TTC549 (cell line): ENCODE measurements at regions not wholly inside any gene's neighbourhood (a gene's known extent, or its start where the extent isn't known, plus 50 kb on each side); places are given as distances from the start of the nearest gene placed in this dataset.
"Not testable (repeated sequence)": the region's sequence is repeated elsewhere in the genome, so short reads cannot be mapped to it uniquely, and the experiment has no call there.

Experiments
- FAIRE-seq: peaks from 2 replicates; lab custom pipeline; 2012; peaks lifted over from hg19 to GRCh38; lab: Jason Lieb, UNC

DNA sequence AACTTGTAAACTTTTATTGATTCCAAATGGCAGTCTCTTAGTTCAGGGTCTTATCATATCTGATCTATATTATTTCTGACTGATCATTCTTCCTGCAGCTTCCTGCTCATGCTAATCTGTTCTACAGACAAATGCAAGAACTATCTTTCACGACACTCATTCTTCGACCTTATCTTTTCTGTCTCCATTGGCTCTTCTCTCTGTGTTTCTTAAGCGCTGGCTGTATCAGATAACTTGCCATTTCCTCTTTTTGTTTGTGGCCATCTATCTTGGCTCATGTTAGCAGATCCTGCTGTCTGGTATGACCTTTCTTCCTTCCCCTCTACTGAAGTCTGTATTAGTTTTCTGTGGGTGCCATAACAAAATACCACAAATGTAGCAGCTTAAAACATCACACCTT is 230.5 kb upstream of the PUDP start:
- FAIRE-seq: no peak

DNA sequence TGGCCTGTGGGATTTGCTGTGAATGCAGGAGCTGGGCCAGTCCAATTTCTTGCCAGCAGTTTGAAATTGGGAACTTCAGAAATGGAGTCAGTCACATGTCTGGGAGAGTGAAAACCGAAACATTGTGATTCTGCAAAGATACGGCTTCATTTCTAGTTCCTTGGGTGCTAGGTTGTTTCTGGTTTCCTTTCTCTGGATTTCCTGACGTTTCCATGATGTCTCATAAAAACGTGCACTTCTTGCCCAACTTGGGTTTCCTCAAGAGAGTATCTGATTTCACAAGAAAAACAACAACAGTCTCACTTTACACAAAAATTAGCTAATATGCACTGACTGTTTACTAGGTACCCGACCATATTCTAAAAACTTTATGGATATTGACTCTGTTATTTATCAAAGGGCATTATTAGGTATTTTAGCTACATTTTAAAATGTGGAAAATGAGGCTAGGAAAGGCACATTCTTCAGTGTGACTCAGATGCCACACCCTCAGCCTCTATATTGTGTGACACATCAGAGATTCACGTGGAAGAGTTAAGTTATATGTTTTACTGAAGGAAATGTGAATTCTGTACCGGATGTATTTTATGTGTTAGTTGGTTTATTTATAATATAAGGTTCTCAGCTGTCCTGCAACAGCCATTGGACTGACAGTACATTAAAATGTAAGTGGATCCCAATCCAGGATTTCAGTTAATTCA is 225.0 kb upstream of the PUDP start:
- no peak for FAIRE-seq

DNA sequence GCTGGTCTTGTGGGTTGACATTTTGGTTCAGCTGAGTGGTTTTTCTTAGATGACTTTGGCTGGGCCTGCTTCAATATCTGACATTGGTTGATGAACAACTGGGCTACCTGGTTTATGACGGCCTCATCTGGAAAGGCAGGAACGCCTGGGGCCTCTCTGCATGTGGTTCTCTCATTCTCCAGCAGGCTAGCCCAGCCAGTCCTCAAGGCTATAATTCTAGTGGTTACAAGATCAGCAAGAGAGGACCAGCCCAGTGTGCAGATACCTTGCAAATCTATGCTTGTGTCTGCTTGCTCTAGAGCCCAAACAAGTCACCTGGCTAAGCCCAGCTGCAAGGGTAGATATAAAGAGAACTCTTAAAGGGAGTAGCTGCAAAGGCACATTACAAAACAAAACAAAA is 214.2 kb upstream of the PUDP start:
- no peak for FAIRE-seq

DNA sequence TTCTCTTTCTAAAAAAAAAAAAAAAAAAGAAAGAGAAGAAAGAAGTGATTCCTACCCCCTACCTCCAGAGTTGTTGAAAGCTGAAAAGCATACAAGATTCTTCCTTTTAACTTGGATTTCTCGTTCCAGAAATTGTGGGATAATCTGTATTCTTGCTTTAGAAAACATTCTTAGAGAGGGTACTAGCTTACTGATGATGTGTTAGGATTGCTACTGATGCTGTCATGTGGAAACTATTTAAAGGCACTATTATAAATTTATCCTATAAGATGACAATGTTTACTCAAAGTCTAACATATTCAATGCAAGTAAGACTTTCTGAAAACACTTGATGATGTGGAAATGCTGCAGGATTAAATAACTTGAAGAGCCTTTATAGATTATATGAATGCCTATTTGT is 204.0 kb upstream of the PUDP start:
- no peak for FAIRE-seq

DNA sequence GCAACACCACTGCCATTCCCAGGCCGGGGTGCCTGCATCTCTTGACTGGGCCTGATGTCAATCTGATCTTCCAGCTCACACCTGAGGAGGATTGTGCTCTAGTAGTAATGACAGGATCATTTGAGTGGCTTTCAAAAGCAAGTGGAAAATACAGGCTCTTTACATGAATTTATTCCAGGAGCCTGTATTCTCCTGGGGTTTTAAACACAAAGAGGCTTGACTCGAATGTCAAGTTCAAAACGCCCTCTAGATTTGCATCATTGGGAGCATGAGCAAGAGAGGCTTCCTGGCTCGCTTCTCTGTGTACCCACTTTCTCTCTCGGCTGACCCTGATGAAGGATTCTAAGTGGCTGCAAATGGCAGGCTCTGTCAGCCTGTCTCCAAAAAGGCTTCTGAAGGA is 199.5 kb upstream of the PUDP start:
- FAIRE-seq: no peak

DNA sequence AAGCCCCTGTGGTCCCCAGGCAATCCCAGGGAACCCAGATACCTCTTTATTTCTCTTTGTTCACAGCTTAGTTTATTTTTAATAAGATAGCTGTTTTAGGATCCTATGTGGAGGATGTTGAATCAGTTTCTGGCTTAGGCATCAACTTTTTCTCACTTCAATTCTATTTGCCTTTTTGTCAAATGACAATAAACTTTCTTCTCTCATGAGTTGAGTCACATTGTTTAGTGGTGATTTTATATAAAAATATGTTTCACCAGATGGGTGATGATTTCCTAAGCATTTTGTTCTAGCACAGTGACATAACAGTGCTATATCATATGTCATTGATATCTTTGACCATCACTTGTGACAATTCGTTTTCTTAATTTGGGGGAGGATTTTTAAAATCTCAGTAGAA is 198.1 kb upstream of the PUDP start:
- FAIRE-seq: no peak

DNA sequence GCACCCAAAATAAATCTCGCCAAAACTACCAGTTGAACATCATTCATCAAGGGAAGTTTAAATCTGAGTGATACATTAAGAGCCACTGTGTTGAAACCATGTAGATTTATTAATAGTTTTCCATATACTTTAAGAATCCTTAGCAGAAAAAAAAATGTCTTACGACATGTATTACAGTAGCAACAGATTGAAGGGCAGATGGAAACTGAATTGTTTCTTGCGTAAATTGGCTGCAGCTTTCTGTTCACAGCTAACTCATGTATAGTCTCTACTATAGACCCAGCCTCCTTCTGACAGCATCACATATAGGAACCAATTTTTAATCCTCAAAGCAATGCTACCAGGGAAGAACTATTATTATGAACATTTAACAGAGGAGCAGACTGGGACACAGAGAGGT is 195.2 kb upstream of the PUDP start:
- FAIRE-seq: no peak

DNA sequence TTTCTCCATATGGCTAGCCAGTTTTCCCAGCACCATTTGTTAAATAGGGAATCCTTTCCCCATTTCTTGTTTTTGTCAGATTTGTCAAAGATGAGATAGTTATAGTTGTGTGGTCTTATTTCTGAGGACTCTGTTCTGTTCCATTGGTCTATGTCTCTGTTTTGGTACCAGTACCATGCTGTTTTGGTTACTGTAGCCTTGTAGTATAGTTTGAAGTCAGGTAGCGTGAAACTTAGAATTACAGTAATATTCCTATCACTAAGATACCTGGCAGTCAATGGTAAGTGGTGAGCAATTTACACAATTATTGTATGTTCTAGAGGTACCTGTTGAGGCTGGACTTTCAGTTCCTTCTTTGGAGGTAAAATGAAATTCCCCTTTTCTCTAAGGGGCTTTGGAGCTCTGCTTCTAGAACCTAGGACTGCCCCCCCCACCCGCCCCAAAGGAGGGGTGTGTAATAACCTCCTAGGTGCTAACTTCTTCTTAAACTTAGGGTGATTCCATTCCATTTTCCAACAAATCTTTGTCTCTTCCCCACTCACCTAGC is 187.9 kb upstream of the PUDP start:
- not testable (repeated sequence) for FAIRE-seq

DNA sequence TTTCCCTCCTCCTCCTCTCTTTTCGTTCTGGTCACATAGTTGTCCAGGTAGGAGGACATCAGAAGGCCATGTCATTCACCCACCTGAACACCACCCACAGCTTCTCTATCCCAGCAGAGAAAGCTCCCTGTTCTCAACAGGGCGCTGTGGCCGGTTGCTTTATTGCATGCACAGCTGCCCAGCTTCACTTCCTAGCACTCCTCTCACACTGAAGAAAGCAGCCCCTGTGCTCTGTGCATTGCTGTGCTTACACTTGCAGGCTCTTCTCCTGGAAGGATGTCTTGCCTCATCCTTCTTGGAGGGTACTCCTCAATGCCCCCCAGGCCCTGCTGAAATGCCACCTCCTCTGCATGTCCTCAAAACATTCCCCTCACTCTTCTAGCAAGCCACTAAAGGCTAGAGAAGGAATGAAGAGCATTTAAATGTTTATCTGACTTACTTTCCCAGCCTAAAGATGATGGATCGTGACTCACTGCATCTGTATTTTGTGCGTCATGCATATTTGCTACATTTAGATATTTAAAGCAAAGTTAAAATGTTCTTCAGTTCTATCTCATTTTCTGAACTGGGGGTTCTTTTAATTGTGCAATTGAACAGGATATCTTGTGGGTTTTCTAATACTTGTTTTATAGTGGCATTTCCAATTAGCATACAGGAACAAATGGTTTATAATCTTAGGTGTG is 186.4 kb upstream of the PUDP start:
- no peak for FAIRE-seq

DNA sequence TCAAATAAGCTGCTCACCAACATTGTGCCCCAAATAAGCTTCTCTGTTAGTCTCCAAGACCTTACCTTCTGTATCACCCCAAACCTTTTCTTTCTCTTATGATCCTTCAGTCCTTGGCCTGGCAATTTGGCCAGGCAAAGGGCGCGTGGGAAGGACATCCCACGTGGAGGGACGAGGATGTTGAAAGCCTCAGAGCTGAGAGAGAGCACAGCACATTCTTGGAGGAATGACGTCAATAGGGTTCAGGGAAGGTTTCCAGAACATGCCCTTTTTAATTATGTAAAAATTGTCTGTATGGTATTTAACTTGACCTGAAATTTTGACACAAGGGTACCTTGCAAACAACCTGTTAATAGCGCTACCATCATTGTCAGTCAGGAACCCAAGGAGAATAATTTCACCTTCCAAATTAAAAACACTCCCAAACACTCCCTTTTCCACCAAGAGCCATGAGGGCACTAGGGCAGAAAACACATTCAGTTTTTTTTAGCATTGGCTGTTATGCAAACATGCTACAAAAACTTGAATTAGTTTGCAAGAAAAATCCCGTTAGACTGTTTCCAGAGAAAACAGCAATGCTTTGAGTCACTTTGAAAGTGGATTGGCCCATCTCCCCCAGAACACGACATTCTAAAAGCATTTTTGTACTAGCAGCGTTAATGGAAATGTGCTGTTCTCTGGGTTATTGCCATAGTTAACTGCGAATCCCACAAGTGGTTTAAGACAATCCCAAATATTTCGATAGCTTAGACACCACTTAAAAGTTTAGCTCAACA is 183.2 kb upstream of the PUDP start:
- FAIRE-seq: no peak

DNA sequence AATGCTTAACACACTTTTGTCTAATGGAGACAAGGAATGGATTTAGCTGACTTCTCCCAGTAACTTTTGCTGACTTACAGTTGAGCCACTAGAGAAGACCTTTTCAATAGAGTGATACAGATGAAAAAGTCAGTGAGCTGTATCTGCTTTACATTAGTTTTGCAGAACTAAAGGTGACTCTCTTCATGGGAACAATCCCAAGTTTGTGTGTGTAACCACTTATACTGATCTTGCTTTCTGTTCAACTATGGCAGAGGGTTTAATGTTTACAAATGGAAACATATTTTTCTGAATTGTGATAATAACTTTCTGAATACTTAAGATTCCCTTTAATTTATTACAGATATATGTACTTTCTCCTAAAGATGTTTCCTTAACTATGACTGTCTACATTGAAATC is 182.6 kb upstream of the PUDP start:
- FAIRE-seq: no peak

DNA sequence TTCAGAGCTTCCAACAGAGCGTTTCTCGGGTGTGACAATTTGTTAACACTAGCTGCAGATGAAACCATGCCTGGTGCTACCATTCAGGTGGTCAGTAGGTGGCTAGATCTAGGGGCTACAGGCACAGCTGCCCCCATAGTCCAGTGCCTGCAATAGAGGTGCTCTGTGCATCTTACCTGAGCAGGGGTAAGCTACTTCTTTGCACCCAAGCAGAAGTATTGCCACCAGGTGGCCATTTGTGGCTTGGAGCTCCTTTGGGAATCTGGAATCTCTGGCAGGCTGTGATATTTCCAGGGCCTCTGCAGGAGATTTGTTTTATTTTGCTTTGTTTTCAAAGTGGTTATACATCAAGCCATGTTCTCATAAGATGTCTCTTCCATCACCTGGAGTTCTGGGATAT is 170.7 kb upstream of the PUDP start:
- FAIRE-seq: no peak

DNA sequence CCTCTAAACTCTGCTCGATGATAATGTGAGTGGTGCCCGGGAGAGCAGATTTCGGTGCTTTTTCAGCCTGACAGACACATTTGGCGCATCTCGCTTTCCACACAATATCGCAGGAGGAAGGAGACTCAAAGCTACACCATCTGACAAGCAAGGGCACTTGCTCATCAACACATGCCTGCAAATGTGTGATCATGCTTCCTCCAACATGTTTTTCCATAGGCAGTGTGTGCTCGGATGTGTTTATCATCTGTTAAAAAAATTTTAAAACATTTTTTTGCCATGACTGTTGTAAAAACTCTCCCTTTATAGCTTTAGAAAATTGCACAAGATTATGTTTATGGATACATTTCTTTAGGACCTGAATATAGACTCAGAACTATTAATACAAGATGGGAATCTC is 170.3 kb upstream of the PUDP start:
- no peak for FAIRE-seq

DNA sequence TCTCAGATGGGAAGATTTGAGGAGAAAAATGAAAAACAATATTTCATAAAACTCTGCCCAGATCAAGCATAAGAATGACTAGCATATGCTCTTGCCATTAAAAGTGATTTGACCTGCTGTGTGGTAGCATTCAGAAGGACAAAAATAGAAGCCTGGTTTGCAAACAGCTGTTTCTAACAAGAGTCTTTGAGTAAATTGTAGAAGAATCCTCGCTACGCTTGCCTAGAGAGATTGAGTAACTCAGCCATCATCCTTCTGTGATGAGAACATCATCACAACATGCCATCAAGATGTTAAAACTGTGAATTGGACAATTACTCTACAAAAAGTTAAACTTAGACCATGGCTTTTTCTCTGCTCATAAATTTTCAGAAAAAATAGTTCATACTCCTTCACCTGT is 168.9 kb upstream of the PUDP start:
- FAIRE-seq: no peak

DNA sequence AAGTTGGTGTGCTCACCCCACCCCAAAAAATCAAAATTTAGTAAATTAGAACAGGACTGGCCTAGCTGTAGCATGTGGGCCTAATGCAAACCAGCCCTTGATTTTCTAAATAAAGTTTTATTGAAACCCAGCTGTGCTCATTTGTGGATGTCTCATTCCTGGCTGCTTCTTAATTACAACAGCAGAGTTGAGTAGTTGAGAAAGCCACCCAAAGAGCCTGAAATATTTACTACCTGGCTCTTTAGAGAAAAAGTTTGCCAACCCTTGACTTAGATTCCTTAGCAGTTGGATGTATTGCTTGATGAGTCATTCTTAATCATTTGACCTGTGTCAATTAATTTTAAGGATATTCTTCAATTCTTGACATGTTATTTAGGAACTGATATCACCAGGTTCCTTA is 168.3 kb upstream of the PUDP start:
- no peak for FAIRE-seq

DNA sequence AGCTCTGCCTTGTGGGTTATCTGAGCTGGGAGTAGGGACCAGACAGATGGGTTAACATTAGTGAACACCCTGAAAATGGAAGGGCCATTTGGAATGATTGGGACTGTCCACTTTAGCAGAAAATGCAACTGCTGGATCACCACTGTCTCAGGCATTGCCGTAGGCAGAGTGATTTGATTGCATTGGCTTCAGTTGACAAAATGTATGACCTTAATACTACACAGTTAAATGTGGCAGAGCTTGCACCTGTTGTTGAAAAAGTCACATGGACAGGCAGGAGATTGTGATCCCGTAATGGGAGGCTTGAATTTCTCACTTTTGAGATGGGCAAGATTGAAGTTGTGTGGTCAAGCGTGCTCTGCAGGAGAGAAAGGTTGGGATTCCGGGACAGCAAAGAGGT is 166.5 kb upstream of the PUDP start:
- FAIRE-seq: no peak

DNA sequence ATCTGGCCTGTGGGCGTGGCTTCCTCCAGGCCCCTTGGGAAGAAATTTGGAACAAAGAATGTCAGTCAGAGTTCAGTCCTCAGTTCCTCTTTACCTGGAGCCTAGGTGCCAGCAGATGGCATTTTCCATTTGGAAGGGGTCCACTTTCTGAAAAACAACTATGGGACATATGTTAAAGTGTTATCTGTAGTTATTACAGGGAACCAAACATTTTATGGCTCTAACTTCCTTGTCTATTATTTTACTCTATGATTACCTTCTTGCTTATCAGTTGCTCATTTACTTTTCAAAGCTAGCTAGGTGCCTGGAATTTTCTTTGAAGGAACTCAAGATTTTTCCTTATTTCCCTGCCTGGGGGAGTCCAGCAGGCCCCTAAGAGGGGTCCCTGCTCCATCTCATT is 159.8 kb upstream of the PUDP start:
- FAIRE-seq: no peak

DNA sequence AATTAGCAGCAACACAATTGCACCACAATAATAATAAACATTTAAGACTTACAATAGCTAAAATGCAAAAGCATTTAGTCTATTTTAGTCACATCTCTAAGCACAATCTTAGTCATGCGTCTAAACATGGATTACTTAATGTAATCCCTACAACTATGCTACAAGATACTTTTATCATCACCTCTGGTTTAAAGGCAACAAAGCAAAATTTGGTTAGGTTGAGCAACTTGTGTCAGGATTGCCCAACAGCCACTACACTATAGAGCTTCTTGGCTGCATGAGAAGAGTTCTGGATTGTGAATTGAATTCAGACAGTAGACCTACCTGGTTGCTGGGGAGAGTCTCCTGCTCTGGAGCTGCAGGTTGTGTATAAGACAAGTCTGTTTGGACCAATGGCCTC is 146.5 kb upstream of the PUDP start:
- no peak for FAIRE-seq

DNA sequence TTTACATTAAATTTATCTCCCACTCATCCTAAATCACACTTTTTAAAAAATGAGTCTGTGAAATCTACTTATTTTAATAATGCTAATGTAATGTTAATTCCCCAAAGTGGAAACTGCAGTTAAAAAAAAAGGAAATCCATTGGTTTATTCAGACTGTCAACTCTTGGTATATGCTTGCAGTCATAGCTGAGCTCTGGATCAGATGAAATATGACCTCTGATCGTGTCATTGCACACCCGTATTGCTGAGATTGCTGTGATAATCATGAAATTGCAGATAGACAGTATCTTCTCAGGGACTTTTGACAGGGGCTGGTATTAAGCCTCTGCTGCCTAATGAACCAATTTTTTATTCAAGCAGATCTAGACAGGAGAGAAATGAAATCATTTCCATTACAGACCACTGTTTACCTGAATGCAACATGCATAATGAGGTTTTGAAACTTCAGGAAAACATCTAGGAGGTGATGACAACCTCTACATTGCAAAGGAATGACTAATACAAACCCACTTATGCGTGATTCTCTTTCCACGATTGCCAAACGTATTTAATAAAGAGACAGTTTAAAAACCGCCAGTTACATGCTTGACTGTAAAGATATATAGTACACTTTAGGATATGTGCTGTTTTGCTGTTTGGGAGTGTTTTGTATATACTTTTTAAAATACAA is 138.3 kb upstream of the PUDP start:
- FAIRE-seq: no peak

DNA sequence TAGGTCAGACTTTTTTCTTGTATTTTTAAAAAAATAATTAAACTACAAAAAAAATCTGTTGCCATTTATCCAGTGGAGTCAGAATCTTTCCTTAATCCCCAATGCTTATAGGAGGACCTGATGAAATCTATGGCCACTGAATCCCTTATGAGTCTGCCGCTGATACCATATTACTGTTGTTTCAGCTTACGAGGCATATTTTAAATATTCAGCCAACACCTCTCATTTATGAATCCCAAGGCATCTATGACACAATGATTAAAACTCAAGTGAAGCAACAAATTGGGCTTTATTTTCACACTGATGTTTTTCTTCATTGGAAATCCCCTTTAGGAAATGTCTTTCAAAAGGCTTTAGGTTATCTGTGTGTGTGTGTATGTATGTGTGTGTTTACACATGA is 137.8 kb upstream of the PUDP start:
- FAIRE-seq: no peak

DNA sequence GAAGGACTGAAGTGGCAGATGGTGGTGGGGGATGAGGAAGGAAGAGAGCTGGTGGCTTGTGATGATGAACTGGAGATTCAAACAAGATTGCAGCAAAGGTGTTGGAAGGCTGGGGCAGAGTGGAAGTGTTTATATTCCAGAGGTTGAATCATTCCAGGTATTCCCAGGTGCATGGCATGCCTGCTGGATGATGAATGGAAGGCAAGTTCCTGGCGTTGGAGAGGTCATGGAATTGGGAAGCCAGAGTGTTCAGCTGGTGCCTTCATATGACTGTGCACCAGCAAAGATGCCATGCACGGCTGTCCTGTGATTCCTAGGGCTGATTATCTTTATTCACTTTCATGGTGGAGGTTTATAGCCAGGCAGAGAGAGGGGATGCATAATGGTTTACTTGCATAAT is 135.8 kb upstream of the PUDP start:
- no peak for FAIRE-seq

DNA sequence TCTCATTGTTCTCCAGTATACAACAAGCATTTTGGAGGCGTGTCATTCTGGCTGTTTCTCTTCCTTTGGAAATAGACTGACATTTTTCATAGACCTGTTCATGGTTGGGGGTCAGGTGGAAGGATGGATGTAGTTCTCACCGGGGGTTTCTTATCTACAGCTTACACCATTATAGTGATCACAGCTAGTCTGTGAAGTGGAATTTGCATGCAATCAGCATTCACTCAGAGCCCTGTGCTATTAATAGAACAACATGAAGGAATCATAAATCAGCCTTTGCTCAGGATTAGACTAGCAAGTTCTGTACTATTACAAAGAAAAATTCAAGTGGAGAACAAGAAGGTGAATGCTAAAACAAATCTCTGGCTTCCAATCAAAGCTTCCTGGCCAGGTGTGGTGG is 132.6 kb upstream of the PUDP start:
- FAIRE-seq: no peak

DNA sequence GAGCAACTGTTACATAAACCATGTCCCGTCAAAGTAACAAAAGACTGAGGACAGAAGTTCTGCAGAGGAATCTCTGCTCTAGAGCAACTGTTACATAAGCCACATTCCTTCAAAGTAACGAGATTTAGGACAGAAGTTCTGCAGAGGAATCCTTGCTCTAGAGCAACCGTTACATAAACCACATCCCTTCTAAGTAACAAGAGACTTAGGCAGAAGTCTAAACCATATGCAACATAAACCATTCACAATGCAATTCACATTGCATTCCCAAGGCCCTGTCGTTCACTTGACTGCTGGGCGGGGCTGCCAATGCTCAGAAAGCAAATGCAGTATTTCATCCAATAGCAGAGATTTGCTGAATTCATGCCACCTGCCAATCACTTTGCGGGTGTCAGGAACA is 124.4 kb upstream of the PUDP start:
- no peak for FAIRE-seq
